ENCODE measurements at regions not wholly inside any gene's neighbourhood (a gene's known extent, or its start where the extent isn't known, plus 50 kb on each side); places are given as distances from the start of the nearest gene placed in this dataset.

DNA sequence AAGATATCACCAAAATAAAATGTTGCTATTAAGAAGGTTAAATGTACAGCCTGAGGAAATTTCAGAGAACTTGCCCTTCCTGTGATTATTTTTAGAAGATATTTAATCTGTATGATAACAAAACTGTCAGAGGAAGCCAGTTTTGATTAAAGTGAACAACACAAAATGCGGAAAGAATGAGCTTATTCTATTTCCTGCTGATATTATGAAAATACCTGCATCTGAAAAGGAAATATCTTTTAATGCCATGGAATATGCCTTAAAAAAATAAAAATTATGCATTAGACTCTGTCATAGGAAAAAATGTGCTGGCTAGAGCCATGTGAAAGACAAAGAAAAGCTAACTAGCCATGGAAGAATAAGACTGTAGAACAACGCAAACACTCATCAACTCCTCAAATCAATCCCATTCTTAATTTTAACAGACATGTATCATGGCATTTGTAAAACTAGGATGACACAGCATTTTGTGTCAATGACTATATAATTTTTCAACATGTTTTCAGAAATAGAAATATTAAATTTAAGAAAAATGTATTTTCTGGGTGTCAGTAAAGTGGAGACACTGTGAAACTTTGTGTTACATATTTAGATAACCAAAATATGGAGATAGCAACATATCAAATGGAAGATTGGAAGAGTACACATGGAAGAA lies 1768.2 kb downstream of the SUCLG1 start:
- TF ChIP-seq GATA2 (IDR thresholded peaks at IDR 0.05; ENCODE audit: low read depth, low read length) (no peak), GATA3 (IDR thresholded peaks at IDR 0.05; ENCODE audit: low read depth, low read length) (no peak)

Data from SH-SY5Y (cell line).